Bronchial epithelial cell (primary cell): ENCODE measurements at regions not wholly inside any gene's neighbourhood (a gene's known extent, or its start where the extent isn't known, plus 50 kb on each side); places are given as distances from the start of the nearest gene placed in this dataset.

Source experiments
- DNase-seq: peaks from one replicate; pipeline ENCODE4 v3.0.0-alpha.2; 2010; ENCODE audit warnings: low read depth
- FAIRE-seq: peaks from 2 replicates; lab custom pipeline; 2011; peaks lifted over from hg19 to GRCh38; lab: Jason Lieb, UNC
- H3K27me3 ChIP-seq: 2 replicates; pipeline ENCODE4 v1.5.1; 2011; ENCODE audit warnings: low read length; ENCODE audit not compliant: control insufficient read depth, insufficient read depth
- H3K36me3 ChIP-seq: 2 replicates; pipeline ENCODE4 v1.5.1; 2011; ENCODE audit warnings: low read length; ENCODE audit not compliant: control insufficient read depth, insufficient read depth
- H3K4me3 ChIP-seq: 2 replicates; pipeline ENCODE4 v1.5.1; 2011; ENCODE audit warnings: mild to moderate bottlenecking, low read depth, low read length, control low read depth
- CTCF ChIP-seq: IDR thresholded peaks from 2 replicates; pipeline ENCODE4 v1.5.1; 2011; ENCODE audit warnings: mild to moderate bottlenecking, moderate library complexity, low read length, control low read depth, inconsistent platforms; ENCODE audit not compliant: insufficient read depth, severe bottlenecking

- H3K27me3 ChIP-seq, result no peaks in the 10 kb centered on the region
- no peak for DNase-seq
- no peak for TF ChIP-seq CTCF
- no peak for FAIRE-seq
- H3K36me3 ChIP-seq, result no peaks in the 10 kb centered on the region
- H3K4me3 ChIP-seq, result no peak overlapping the region
Observed at GRCh38 chr7:28360739-28361138, 51.6 kb upstream of the CREB5 start.

GRCh38 chr7:28361551-28361950, 50.8 kb upstream of the CREB5 start:
- H3K36me3 ChIP-seq, result no peaks in the 10 kb centered on the region
- no peak for TF ChIP-seq CTCF
- DNase-seq, result no peak
- H3K27me3 ChIP-seq, result no peaks in the 10 kb centered on the region
- no peak overlapping the region for H3K4me3 ChIP-seq
- FAIRE-seq, result no peak

- no peak for DNase-seq
- Histone ChIP-seq H3K4me3 (no peak overlapping the region), H3K27me3 (no peaks in the 10 kb centered on the region), H3K36me3 (no peaks in the 10 kb centered on the region)
- TF ChIP-seq CTCF, result no peak
- FAIRE-seq, result no peak
Observed at GRCh38 chr7:28362182-28362581, 50.1 kb upstream of the CREB5 start.
